Endodermal cell (in vitro differentiated cells): ENCODE measurements at regions not wholly inside any gene's neighbourhood (a gene's known extent, or its start where the extent isn't known, plus 50 kb on each side); places are given as distances from the start of the nearest gene placed in this dataset.

Experiments
- DNase-seq: peaks from one replicate; pipeline ENCODE4 v3.0.0-alpha.2; 2017
- H3K27ac ChIP-seq: 2 replicates; pipeline ENCODE4 v1.5.1; 2013; ENCODE audit warnings: mild to moderate bottlenecking, low read depth, low read length, moderate library complexity
- H3K27me3 ChIP-seq: 2 replicates; pipeline ENCODE4 v1.6.1; 2013; ENCODE audit warnings: mild to moderate bottlenecking, low read length, moderate library complexity; ENCODE audit not compliant: insufficient read depth, control insufficient read depth, poor library complexity, severe bottlenecking
- H3K36me3 ChIP-seq: 2 replicates; pipeline ENCODE4 v1.7.0; 2013; ENCODE audit warnings: mild to moderate bottlenecking, low read length, moderate library complexity; ENCODE audit not compliant: control insufficient read depth, insufficient read depth
- H3K4me1 ChIP-seq: one replicate; pipeline ENCODE4 v1.7.0; 2013; ENCODE audit warnings: low read length; ENCODE audit not compliant: control insufficient read depth, insufficient read depth
- H3K4me3 ChIP-seq: 2 replicates; pipeline ENCODE4 v1.5.1; 2013; ENCODE audit warnings: mild to moderate bottlenecking, low read length, moderate library complexity
- H3K9ac ChIP-seq: 2 replicates; pipeline ENCODE4 v1.6.1; 2013; ENCODE audit warnings: mild to moderate bottlenecking, low read length, moderate library complexity; ENCODE audit not compliant: poor library complexity, severe bottlenecking; ENCODE audit errors: extremely low read depth
- H3K9me3 ChIP-seq: 2 replicates; pipeline ENCODE4 v1.6.1; 2013; ENCODE audit warnings: mild to moderate bottlenecking, low read length, moderate library complexity; ENCODE audit not compliant: control insufficient read depth
- H3K27ac Mint-ChIP-seq: 2 replicates; pipeline ENCODE4 v1.8.0; 2020; ENCODE audit warnings: mixed read lengths
- H3K27me3 Mint-ChIP-seq: 2 replicates; pipeline ENCODE4 v1.8.0; 2021; ENCODE audit warnings: mild to moderate bottlenecking, mixed read lengths; ENCODE audit not compliant: insufficient read depth
- H3K36me3 Mint-ChIP-seq: 2 replicates; pipeline ENCODE4 v1.8.0; 2020; ENCODE audit warnings: low read depth, mixed read lengths
- H3K4me1 Mint-ChIP-seq: 2 replicates; pipeline ENCODE4 v1.8.0; 2020; ENCODE audit warnings: mixed read lengths
- H3K4me3 Mint-ChIP-seq: 2 replicates; pipeline ENCODE4 v1.8.0; 2020; ENCODE audit warnings: mild to moderate bottlenecking, moderate library complexity, mixed read lengths
- H3K9me3 Mint-ChIP-seq: 2 replicates; pipeline ENCODE4 v1.8.0; 2020; ENCODE audit warnings: mild to moderate bottlenecking, mixed read lengths
- WGBS, 2 experiments: methylation state at CpG; one replicate each; pipeline versions ENCODE4 v1.1.5 to v1.1.7; 2013; ENCODE audit warnings: missing lambda C conversion rate in 2 of 2, mixed read lengths in 1 of 2; ENCODE audit not compliant: insufficient coverage in 1 of 2, insufficient read length in 1 of 2; 5-methylcytosine and 5-hydroxymethylcytosine counted together
- TF ChIP-seq, protein P1 (sequence below): fragments of 200-600 bp; sonication (generic); conservative IDR thresholded peaks from 2 replicates; pipeline ENCODE4 v1.5.0; 2021; ENCODE audit warnings: antibody characterized with exemption, mild to moderate bottlenecking

DNA sequence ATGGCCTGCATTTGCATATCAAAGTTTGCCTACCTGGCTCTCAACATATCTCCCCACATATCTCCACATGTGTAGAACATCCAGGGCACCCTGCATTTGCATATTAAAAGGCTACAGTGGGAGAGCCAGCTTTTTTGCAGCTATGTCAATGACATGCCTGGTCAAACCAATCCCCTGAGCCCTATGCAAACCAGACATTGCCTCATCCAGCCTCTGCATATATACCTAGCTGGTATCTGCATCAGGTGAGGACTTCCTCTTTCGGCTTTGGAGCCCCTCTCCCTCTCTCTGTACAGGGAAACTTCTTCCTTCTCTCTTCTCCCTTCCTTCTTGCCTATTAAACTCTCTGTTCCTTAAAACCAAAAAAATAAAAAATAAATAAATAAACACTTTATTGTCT lies 142.7 kb upstream of the STEAP4 start:
- H3K36me3 Mint-ChIP-seq, result no peaks in the 10 kb centered on the region
- no peaks in the 10 kb centered on the region for H3K9me3 Mint-ChIP-seq
- Histone ChIP-seq H3K4me3 (no peak overlapping the region), H3K27me3 (no peaks in the 10 kb centered on the region), H3K27ac (no peak overlapping the region), H3K36me3 (no peaks in the 10 kb centered on the region), H3K9ac (no peak overlapping the region), H3K9me3 (no peaks in the 10 kb centered on the region), H3K4me1 (no peaks in the 10 kb centered on the region)
- no peak for DNase-seq
- H3K4me3 Mint-ChIP-seq, result no peak overlapping the region
- no peaks in the 10 kb centered on the region for H3K27me3 Mint-ChIP-seq
- peaks cover 4% of the 10 kb centered on the region for H3K4me1 Mint-ChIP-seq
- TF ChIP-seq, protein P1, sequence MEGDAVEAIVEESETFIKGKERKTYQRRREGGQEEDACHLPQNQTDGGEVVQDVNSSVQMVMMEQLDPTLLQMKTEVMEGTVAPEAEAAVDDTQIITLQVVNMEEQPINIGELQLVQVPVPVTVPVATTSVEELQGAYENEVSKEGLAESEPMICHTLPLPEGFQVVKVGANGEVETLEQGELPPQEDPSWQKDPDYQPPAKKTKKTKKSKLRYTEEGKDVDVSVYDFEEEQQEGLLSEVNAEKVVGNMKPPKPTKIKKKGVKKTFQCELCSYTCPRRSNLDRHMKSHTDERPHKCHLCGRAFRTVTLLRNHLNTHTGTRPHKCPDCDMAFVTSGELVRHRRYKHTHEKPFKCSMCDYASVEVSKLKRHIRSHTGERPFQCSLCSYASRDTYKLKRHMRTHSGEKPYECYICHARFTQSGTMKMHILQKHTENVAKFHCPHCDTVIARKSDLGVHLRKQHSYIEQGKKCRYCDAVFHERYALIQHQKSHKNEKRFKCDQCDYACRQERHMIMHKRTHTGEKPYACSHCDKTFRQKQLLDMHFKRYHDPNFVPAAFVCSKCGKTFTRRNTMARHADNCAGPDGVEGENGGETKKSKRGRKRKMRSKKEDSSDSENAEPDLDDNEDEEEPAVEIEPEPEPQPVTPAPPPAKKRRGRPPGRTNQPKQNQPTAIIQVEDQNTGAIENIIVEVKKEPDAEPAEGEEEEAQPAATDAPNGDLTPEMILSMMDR, result no peak
- 87% methylated on average over 1 of the region's 1 CpG; no CpG with 5 or more reads in 1 of the 2 experiments for WGBS, 2 experiments
- no peak overlapping the region for H3K27ac Mint-ChIP-seq

DNA sequence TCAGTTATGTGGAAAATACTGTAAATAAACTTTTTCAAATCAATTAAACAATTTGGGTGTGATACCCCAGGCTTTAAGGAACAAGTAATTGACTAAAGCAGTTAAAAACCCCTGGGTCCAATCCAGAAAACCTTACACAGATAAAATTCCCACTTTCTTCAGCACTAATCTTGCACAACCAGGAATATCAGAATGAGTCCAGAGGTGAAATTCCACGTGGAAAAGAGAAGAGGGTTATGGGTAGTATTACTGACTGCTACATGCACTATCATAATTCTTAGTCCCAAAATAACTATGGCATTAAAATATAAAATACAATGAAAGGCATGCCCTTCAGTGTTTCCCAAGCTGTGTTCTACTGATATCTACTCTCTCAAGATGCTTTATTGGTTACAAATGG lies 135.7 kb upstream of the STEAP4 start:
- H3K4me1 Mint-ChIP-seq, result no peaks in the 10 kb centered on the region
- whole genome bisulfite sequencing, 2 experiments, result 86% methylated on average over 1 of the region's 1 CpG; no CpG with 5 or more reads in 1 of the 2 experiments
- H3K27me3 ChIP-seq, result no peaks in the 10 kb centered on the region
- H3K9me3 Mint-ChIP-seq, result no peaks in the 10 kb centered on the region
- H3K36me3 ChIP-seq, result no peaks in the 10 kb centered on the region
- no peak overlapping the region for H3K27ac ChIP-seq
- no peaks in the 10 kb centered on the region for H3K27me3 Mint-ChIP-seq
- H3K36me3 Mint-ChIP-seq, result no peaks in the 10 kb centered on the region
- DNase-seq, result no peak
- H3K27ac Mint-ChIP-seq, result no peak overlapping the region
- no peaks in the 10 kb centered on the region for H3K4me1 ChIP-seq
- H3K9ac ChIP-seq, result no peak overlapping the region
- TF ChIP-seq, protein P1, result no peak
- H3K9me3 ChIP-seq, result no peaks in the 10 kb centered on the region
- H3K4me3 Mint-ChIP-seq, result no peak overlapping the region
- H3K4me3 ChIP-seq, result no peak overlapping the region

DNA sequence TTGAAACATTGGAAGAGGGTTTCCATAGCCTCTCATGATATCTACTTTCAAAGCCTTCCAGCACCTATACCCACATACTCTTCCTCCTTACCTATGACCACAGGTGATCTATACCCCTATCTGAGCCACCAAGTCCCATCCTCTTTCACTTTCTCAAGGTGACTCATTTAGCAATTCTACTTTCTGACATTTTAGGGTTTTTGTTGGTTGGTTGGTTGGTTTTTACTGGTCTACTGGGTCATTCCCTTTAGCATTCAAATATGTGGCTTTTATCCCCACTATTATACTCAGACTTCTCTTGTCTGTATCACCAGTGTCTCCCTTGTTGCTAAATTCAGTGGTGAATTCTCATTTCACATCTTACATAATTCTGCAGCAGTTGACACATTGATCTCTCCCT lies 130.4 kb upstream of the STEAP4 start:
- TF ChIP-seq, protein P1, result no peak
- no peak for DNase-seq
- no peak overlapping the region for H3K27ac Mint-ChIP-seq
- H3K36me3 ChIP-seq, result no peaks in the 10 kb centered on the region
- H3K4me1 Mint-ChIP-seq, result no peaks in the 10 kb centered on the region
- no peaks in the 10 kb centered on the region for H3K9me3 Mint-ChIP-seq
- H3K9me3 ChIP-seq, result no peaks in the 10 kb centered on the region
- no peaks in the 10 kb centered on the region for H3K27me3 ChIP-seq
- H3K36me3 Mint-ChIP-seq, result no peaks in the 10 kb centered on the region
- H3K4me1 ChIP-seq, result no peaks in the 10 kb centered on the region
- no peaks in the 10 kb centered on the region for H3K27me3 Mint-ChIP-seq
- H3K9ac ChIP-seq, result no peak overlapping the region
- H3K4me3 ChIP-seq, result no peak overlapping the region
- no peak overlapping the region for H3K27ac ChIP-seq
- no peak overlapping the region for H3K4me3 Mint-ChIP-seq
